ENCODE measurements at regions not wholly inside any gene's neighbourhood (a gene's known extent, or its start where the extent isn't known, plus 50 kb on each side); places are given as distances from the start of the nearest gene placed in this dataset.

GRCh38 chr5:8641786-8642505 lies 773.0 kb downstream of the MTRR start:
- TF ChIP-seq CTCF (IDR thresholded peaks at IDR 0.05) = no peak

- TF ChIP-seq CTCF (IDR thresholded peaks at IDR 0.05) = no peak
These were observed 775.4 kb downstream of the MTRR start for GRCh38 chr5:8644377-8644776.

GRCh38 chr5:8647111-8647510 lies 778.2 kb downstream of the MTRR start:
- no peak for TF ChIP-seq CTCF (IDR thresholded peaks at IDR 0.05)

GRCh38 chr5:8650186-8650585 lies 781.2 kb downstream of the MTRR start:
- TF ChIP-seq CTCF (IDR thresholded peaks at IDR 0.05) = no peak

- no peak for TF ChIP-seq CTCF (IDR thresholded peaks at IDR 0.05)
These were observed 791.4 kb downstream of the MTRR start for GRCh38 chr5:8660133-8660893.

GRCh38 chr5:8663374-8663773 lies 794.4 kb downstream of the MTRR start:
- TF ChIP-seq CTCF (IDR thresholded peaks at IDR 0.05) = no peak

- no peak for TF ChIP-seq CTCF (IDR thresholded peaks at IDR 0.05)
These were observed 806.2 kb downstream of the MTRR start for GRCh38 chr5:8675182-8675581.

All from LNCAP (cell line).